ENCODE measurements at regions not wholly inside any gene's neighbourhood (a gene's known extent, or its start where the extent isn't known, plus 50 kb on each side); places are given as distances from the start of the nearest gene placed in this dataset.
"Not testable (repeated sequence)": the region's sequence is repeated elsewhere in the genome, so short reads cannot be mapped to it uniquely, and the experiment has no call there.

- not testable (repeated sequence) for TF ChIP-seq FOXP2 (optimal IDR thresholded peaks at IDR 0.05; ENCODE audit: control extremely low read depth, extremely low read length, insufficient read depth); POLR2AphosphoS5 (IDR thresholded peaks at IDR 0.05; ENCODE audit: borderline replicate concordance, low read depth, low read length)
Observed at GRCh38 chr9:81421090-81421489, 268.3 kb downstream of the TLE1 start.
